Smooth muscle cell (in vitro differentiated cells): ENCODE measurements at regions not wholly inside any gene's neighbourhood (a gene's known extent, or its start where the extent isn't known, plus 50 kb on each side); places are given as distances from the start of the nearest gene placed in this dataset.

ENCODE experiments used
- DNase-seq: peaks from one replicate; lab custom pipeline; 2025; ENCODE audit not compliant: unreplicated experiment; lab: John Stamatoyannopoulos, UW
- H2AFZ ChIP-seq: fragments of 200-600 bp; sonication (generic); 2 replicates; pipeline ENCODE4 v1.6.0; 2016; ENCODE audit warnings: antibody characterized with exemption, low read depth, mild to moderate bottlenecking
- H3F3A ChIP-seq: fragments of 200-600 bp; sonication (generic); 2 replicates; pipeline ENCODE4 v1.6.0; 2017; ENCODE audit warnings: antibody characterized with exemption, low read depth
- H3K27ac ChIP-seq: fragments of 200-600 bp; sonication (generic); 2 replicates; pipeline ENCODE4 v1.5.1; 2016; ENCODE audit warnings: low read depth, mild to moderate bottlenecking
- H3K27me3 ChIP-seq: fragments of 200-600 bp; sonication (generic); 2 replicates; pipeline ENCODE4 v1.6.1; 2016; ENCODE audit warnings: low read depth, mild to moderate bottlenecking
- H3K36me3 ChIP-seq: fragments of 200-600 bp; sonication (generic); 2 replicates; pipeline ENCODE4 v1.5.1; 2016; ENCODE audit warnings: low read depth
- H3K4me1 ChIP-seq: fragments of 200-600 bp; sonication (generic); 2 replicates; pipeline ENCODE4 v1.5.1; 2016; ENCODE audit warnings: low read depth
- H3K4me2 ChIP-seq: fragments of 200-600 bp; sonication (generic); 2 replicates; pipeline ENCODE4 v1.6.0; 2016; ENCODE audit warnings: mild to moderate bottlenecking
- H3K4me3 ChIP-seq: fragments of 200-600 bp; sonication (generic); 2 replicates; pipeline ENCODE4 v1.5.1; 2016; ENCODE audit warnings: mild to moderate bottlenecking
- H3K79me2 ChIP-seq: fragments of 200-600 bp; sonication (generic); 2 replicates; pipeline ENCODE4 v1.6.0; 2016; ENCODE audit warnings: low read depth, mild to moderate bottlenecking
- H3K9ac ChIP-seq: fragments of 200-600 bp; sonication (generic); 2 replicates; pipeline ENCODE4 v1.6.0; 2016; ENCODE audit warnings: low read depth
- H3K9me3 ChIP-seq: fragments of 200-600 bp; sonication (generic); replicated peaks from 2 replicates; pipeline ENCODE4 v1.5.1; 2016; ENCODE audit warnings: low read depth
- H4K20me1 ChIP-seq: fragments of 200-600 bp; sonication (generic); 2 replicates; pipeline ENCODE4 v1.6.0; 2016; ENCODE audit warnings: low read depth
- CTCF ChIP-seq: fragments of 200-600 bp; sonication (generic); IDR thresholded peaks from 2 replicates; pipeline ENCODE4 v1.5.1; 2017; ENCODE audit warnings: borderline replicate concordance, mild to moderate bottlenecking, antibody characterized with exemption; ENCODE audit not compliant: insufficient read depth, poor library complexity, severe bottlenecking
- WGBS: methylation state at CpG from one replicate; pipeline ENCODE4 v1.1.7; 2016; ENCODE audit warnings: low lambda C conversion rate; 5-methylcytosine and 5-hydroxymethylcytosine counted together

- H2AFZ ChIP-seq, result no peak overlapping the region
- H3F3A ChIP-seq, result no peaks in the 10 kb centered on the region
- H3K4me3 ChIP-seq, result no peak overlapping the region
- no peaks in the 10 kb centered on the region for H3K36me3 ChIP-seq
- H3K27ac ChIP-seq, result peak overlapping the region; percentile 67
- H3K27me3 ChIP-seq, result no peaks in the 10 kb centered on the region
- no peaks in the 10 kb centered on the region for H3K9me3 ChIP-seq
- no peaks in the 10 kb centered on the region for H3K79me2 ChIP-seq
- 77% methylated on average over 8 of the region's 8 CpGs for WGBS
- H3K9ac ChIP-seq, result peak overlapping the region; percentile 19
- no peak overlapping the region for H3K4me2 ChIP-seq
- H4K20me1 ChIP-seq, result no peaks in the 10 kb centered on the region
- TF ChIP-seq CTCF, result no peak
- no peaks in the 10 kb centered on the region for H3K4me1 ChIP-seq
- DNase-seq, result no peak
Measured at GRCh38 chr15:85973584-85974347, 105.9 kb upstream of the AGBL1 start.

GRCh38 chr15:85974348-85974705 lies 105.3 kb upstream of the AGBL1 start:
- no peaks in the 10 kb centered on the region for H3K27me3 ChIP-seq
- 18% methylated on average over 3 of the region's 3 CpGs for WGBS
- H3K4me1 ChIP-seq, result no peaks in the 10 kb centered on the region
- H2AFZ ChIP-seq, result no peak overlapping the region
- no peaks in the 10 kb centered on the region for H3K36me3 ChIP-seq
- H3F3A ChIP-seq, result no peaks in the 10 kb centered on the region
- no peak overlapping the region for H3K4me2 ChIP-seq
- no peaks in the 10 kb centered on the region for H3K9me3 ChIP-seq
- peak overlapping the region; percentile 19 for H3K9ac ChIP-seq
- no peak for DNase-seq
- no peak overlapping the region for H3K4me3 ChIP-seq
- no peaks in the 10 kb centered on the region for H4K20me1 ChIP-seq
- H3K79me2 ChIP-seq, result no peaks in the 10 kb centered on the region
- TF ChIP-seq CTCF, result no peak
- peak overlapping the region; percentile 67 for H3K27ac ChIP-seq

- peak overlapping the region; percentile 67 for H3K27ac ChIP-seq
- DNase-seq, result no peak
- H3K27me3 ChIP-seq, result no peaks in the 10 kb centered on the region
- peak overlapping the region; percentile 52 for H2AFZ ChIP-seq
- no peak overlapping the region for H3K9ac ChIP-seq
- H3K4me1 ChIP-seq, result no peaks in the 10 kb centered on the region
- H3F3A ChIP-seq, result no peaks in the 10 kb centered on the region
- H3K4me2 ChIP-seq, result no peak overlapping the region
- no peak overlapping the region for H3K4me3 ChIP-seq
- no peaks in the 10 kb centered on the region for H3K36me3 ChIP-seq
- no peak for TF ChIP-seq CTCF
- H4K20me1 ChIP-seq, result no peaks in the 10 kb centered on the region
- no peaks in the 10 kb centered on the region for H3K79me2 ChIP-seq
- H3K9me3 ChIP-seq, result no peaks in the 10 kb centered on the region
- 94% methylated on average over 3 of the region's 3 CpGs for WGBS
Measured at GRCh38 chr15:85974742-85975141, 104.9 kb upstream of the AGBL1 start.

- Histone ChIP-seq H2AFZ (no peak overlapping the region), H3F3A (no peaks in the 10 kb centered on the region), H3K4me1 (no peaks in the 10 kb centered on the region), H3K27me3 (no peaks in the 10 kb centered on the region), H3K27ac (no peak overlapping the region), H3K79me2 (no peaks in the 10 kb centered on the region), H3K9ac (no peak overlapping the region), H3K9me3 (no peaks in the 10 kb centered on the region), H3K4me2 (no peak overlapping the region), H3K4me3 (no peak overlapping the region), H3K36me3 (no peaks in the 10 kb centered on the region), H4K20me1 (no peaks in the 10 kb centered on the region)
- WGBS, result 90% methylated on average over 3 of the region's 3 CpGs
- no peak for TF ChIP-seq CTCF
- DNase-seq, result no peak
Measured at GRCh38 chr15:85976102-85976501, 103.6 kb upstream of the AGBL1 start.
